Testis (tissue), 2 donors: ENCODE measurements at regions not wholly inside any gene's neighbourhood (a gene's known extent, or its start where the extent isn't known, plus 50 kb on each side); places are given as distances from the start of the nearest gene placed in this dataset.

Experiments
- CTCF ChIP-seq, 3 experiments: fragments of 450-650 bp in 2 of 3; fragments of 200-600 bp in 1 of 3; sonication (generic) in 1 of 3; IDR thresholded peaks; one replicate each; pipeline ENCODE4 v1.5.1; 2016 to 2019; ENCODE audit warnings: antibody characterized with exemption in 3 of 3, mild to moderate bottlenecking in 2 of 3, moderate library complexity in 1 of 3
- POLR2A ChIP-seq: fragments of 450-650 bp; IDR thresholded peaks from one replicate; pipeline ENCODE4 v1.6.1; 2017; ENCODE audit warnings: antibody characterized with exemption, mild to moderate bottlenecking, moderate library complexity

- TF ChIP-seq CTCF (IDR thresholded peaks at IDR 0.05) (no peak), POLR2A (no peak)
Measured at GRCh38 chr3:70518356-70518755, 205.9 kb upstream of the MDFIC2 start.
